ENCODE measurements at regions not wholly inside any gene's neighbourhood (a gene's known extent, or its start where the extent isn't known, plus 50 kb on each side); places are given as distances from the start of the nearest gene placed in this dataset.

- FAIRE-seq (no peak), DNase-seq (ENCODE audit: low read depth, low spot score) (no peak)
- no peak for TF ChIP-seq EZH2 (IDR thresholded peaks at IDR 0.05; ENCODE audit: low read length)
- TF ChIP-seq, protein P1, sequence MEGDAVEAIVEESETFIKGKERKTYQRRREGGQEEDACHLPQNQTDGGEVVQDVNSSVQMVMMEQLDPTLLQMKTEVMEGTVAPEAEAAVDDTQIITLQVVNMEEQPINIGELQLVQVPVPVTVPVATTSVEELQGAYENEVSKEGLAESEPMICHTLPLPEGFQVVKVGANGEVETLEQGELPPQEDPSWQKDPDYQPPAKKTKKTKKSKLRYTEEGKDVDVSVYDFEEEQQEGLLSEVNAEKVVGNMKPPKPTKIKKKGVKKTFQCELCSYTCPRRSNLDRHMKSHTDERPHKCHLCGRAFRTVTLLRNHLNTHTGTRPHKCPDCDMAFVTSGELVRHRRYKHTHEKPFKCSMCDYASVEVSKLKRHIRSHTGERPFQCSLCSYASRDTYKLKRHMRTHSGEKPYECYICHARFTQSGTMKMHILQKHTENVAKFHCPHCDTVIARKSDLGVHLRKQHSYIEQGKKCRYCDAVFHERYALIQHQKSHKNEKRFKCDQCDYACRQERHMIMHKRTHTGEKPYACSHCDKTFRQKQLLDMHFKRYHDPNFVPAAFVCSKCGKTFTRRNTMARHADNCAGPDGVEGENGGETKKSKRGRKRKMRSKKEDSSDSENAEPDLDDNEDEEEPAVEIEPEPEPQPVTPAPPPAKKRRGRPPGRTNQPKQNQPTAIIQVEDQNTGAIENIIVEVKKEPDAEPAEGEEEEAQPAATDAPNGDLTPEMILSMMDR (optimal IDR thresholded peaks at IDR 0.05 in 1 of 3, IDR thresholded peaks at IDR 0.05 in 1 of 3, conservative IDR thresholded peaks at IDR 0.05 in 1 of 3; ENCODE audit: extremely low read depth in 1 of 3, insufficient read depth in 2 of 3, low read length in 3 of 3): no peak
- H3K4me1 ChIP-seq (ENCODE audit: control insufficient read depth, extremely low read depth, insufficient read depth, low read length): no peaks in the 10 kb centered on the region
- dilution Hi-C loops (cut with MboI; ENCODE audit: extremely low pct_ligation_motif_present, low sequenced_read_pairs): no loop called here
- no peaks in the 10 kb centered on the region for H3K9me1 ChIP-seq (ENCODE audit: control insufficient read depth, extremely low read depth, insufficient read depth, low read length)
- H3K9me3 ChIP-seq (ENCODE audit: control insufficient read depth, low read depth, low read length): no peaks in the 10 kb centered on the region
- no peak overlapping the region for H3K4me2 ChIP-seq (ENCODE audit: control insufficient read depth, extremely low read depth, insufficient read depth, low read depth, low read length)
- no peaks in the 10 kb centered on the region for H3K36me3 ChIP-seq (ENCODE audit: control insufficient read depth in 2 of 2, extremely low read depth in 1 of 2, insufficient read depth in 2 of 2, low read length in 2 of 2)
- H4K20me1 ChIP-seq (ENCODE audit: control insufficient read depth, extremely low read depth, insufficient read depth, low read length): no peaks in the 10 kb centered on the region
- H3K9ac ChIP-seq (ENCODE audit: control insufficient read depth, extremely low read depth, insufficient read depth, low read length): no peak overlapping the region
- no peaks in the 10 kb centered on the region for H3K79me2 ChIP-seq (ENCODE audit: control insufficient read depth, insufficient read depth, low read length)
- no peaks in the 10 kb centered on the region for H3K27me3 ChIP-seq (ENCODE audit: control insufficient read depth, extremely low read depth, insufficient read depth, low read length)
- H2AFZ ChIP-seq (ENCODE audit: control insufficient read depth, low read length): no peak overlapping the region
- H3K4me3 ChIP-seq (ENCODE audit: control insufficient read depth in 2 of 3, extremely low read depth in 1 of 3, insufficient read depth in 2 of 3, low read depth in 1 of 3, low read length in 3 of 3): no peak overlapping the region
- no peak overlapping the region for H3K27ac ChIP-seq (ENCODE audit: control insufficient read depth, insufficient read depth, low read length)
These were observed 95.8 kb upstream of the SPATA31C2 start for GRCh38 chr9:88234114-88234513.

- no peak for TF ChIP-seq EZH2 (IDR thresholded peaks at IDR 0.05; ENCODE audit: low read length)
- H3K9me1 ChIP-seq (ENCODE audit: control insufficient read depth, extremely low read depth, insufficient read depth, low read length): no peaks in the 10 kb centered on the region
- no peaks in the 10 kb centered on the region for H4K20me1 ChIP-seq (ENCODE audit: control insufficient read depth, extremely low read depth, insufficient read depth, low read length)
- dilution Hi-C loops (cut with MboI; ENCODE audit: extremely low pct_ligation_motif_present, low sequenced_read_pairs): no loop called here
- no peaks in the 10 kb centered on the region for H3K4me1 ChIP-seq (ENCODE audit: control insufficient read depth, extremely low read depth, insufficient read depth, low read length)
- H3K4me2 ChIP-seq (ENCODE audit: control insufficient read depth, extremely low read depth, insufficient read depth, low read depth, low read length): no peak overlapping the region
- no peak overlapping the region for H3K9ac ChIP-seq (ENCODE audit: control insufficient read depth, extremely low read depth, insufficient read depth, low read length)
- DNase-seq (ENCODE audit: low read depth, low spot score) (no peak), FAIRE-seq (no peak)
- no peaks in the 10 kb centered on the region for H3K9me3 ChIP-seq (ENCODE audit: control insufficient read depth, low read depth, low read length)
- H3K4me3 ChIP-seq (ENCODE audit: control insufficient read depth in 2 of 3, extremely low read depth in 1 of 3, insufficient read depth in 2 of 3, low read depth in 1 of 3, low read length in 3 of 3): no peak overlapping the region
- no peaks in the 10 kb centered on the region for H3K27me3 ChIP-seq (ENCODE audit: control insufficient read depth, extremely low read depth, insufficient read depth, low read length)
- H3K27ac ChIP-seq (ENCODE audit: control insufficient read depth, insufficient read depth, low read length): no peak overlapping the region
- H3K36me3 ChIP-seq (ENCODE audit: control insufficient read depth in 2 of 2, extremely low read depth in 1 of 2, insufficient read depth in 2 of 2, low read length in 2 of 2): no peaks in the 10 kb centered on the region
- no peak overlapping the region for H2AFZ ChIP-seq (ENCODE audit: control insufficient read depth, low read length)
- H3K79me2 ChIP-seq (ENCODE audit: control insufficient read depth, insufficient read depth, low read length): no peaks in the 10 kb centered on the region
These were observed 94.8 kb upstream of the SPATA31C2 start for GRCh38 chr9:88233091-88233490.

DNA sequence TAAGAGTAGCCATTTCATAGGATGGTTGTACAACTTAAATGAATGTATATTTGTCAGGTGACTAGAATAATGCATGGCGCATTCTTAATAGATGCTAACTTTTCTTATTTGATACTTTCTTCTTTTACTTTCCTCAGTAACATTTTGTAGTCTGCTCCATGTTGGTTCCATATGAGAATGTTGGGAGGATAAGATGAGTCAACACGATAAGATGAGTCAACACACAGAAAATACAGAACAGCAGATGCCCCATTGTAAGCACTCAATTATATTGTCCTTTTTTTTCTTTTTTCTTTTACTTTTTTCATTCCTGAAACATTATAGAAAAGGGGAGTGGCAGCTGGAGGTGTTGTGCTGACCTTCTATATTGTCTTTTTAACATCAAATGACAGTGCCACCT lies 92.3 kb upstream of the SPATA31C2 start:
- dilution Hi-C loops (cut with MboI; ENCODE audit: extremely low pct_ligation_motif_present, low sequenced_read_pairs): no loop called here
- no peak overlapping the region for H2AFZ ChIP-seq (ENCODE audit: control insufficient read depth, low read length)
- H3K79me2 ChIP-seq (ENCODE audit: control insufficient read depth, insufficient read depth, low read length): no peaks in the 10 kb centered on the region
- DNase-seq (ENCODE audit: low read depth, low spot score): no peak
- H3K4me2 ChIP-seq (ENCODE audit: control insufficient read depth, extremely low read depth, insufficient read depth, low read depth, low read length): no peak overlapping the region
- no peaks in the 10 kb centered on the region for H3K9me1 ChIP-seq (ENCODE audit: control insufficient read depth, extremely low read depth, insufficient read depth, low read length)
- no peaks in the 10 kb centered on the region for H3K36me3 ChIP-seq (ENCODE audit: control insufficient read depth in 2 of 2, extremely low read depth in 1 of 2, insufficient read depth in 2 of 2, low read length in 2 of 2)
- no peaks in the 10 kb centered on the region for H3K4me1 ChIP-seq (ENCODE audit: control insufficient read depth, extremely low read depth, insufficient read depth, low read length)
- no peaks in the 10 kb centered on the region for H3K27me3 ChIP-seq (ENCODE audit: control insufficient read depth, extremely low read depth, insufficient read depth, low read length)
- no peak overlapping the region for H3K4me3 ChIP-seq (ENCODE audit: control insufficient read depth in 2 of 3, extremely low read depth in 1 of 3, insufficient read depth in 2 of 3, low read depth in 1 of 3, low read length in 3 of 3)
- FAIRE-seq: no peak
- H3K27ac ChIP-seq (ENCODE audit: control insufficient read depth, insufficient read depth, low read length): no peak overlapping the region
- no peak for TF ChIP-seq EZH2 (IDR thresholded peaks at IDR 0.05; ENCODE audit: low read length)
- TF ChIP-seq, protein P1 (optimal IDR thresholded peaks at IDR 0.05 in 1 of 3, IDR thresholded peaks at IDR 0.05 in 1 of 3, conservative IDR thresholded peaks at IDR 0.05 in 1 of 3; ENCODE audit: extremely low read depth in 1 of 3, insufficient read depth in 2 of 3, low read length in 3 of 3): no peak
- no peak overlapping the region for H3K9ac ChIP-seq (ENCODE audit: control insufficient read depth, extremely low read depth, insufficient read depth, low read length)
- H4K20me1 ChIP-seq (ENCODE audit: control insufficient read depth, extremely low read depth, insufficient read depth, low read length): no peaks in the 10 kb centered on the region
- no peaks in the 10 kb centered on the region for H3K9me3 ChIP-seq (ENCODE audit: control insufficient read depth, low read depth, low read length)

Measured in keratinocyte (primary cell).